ENCODE measurements at regions not wholly inside any gene's neighbourhood (a gene's known extent, or its start where the extent isn't known, plus 50 kb on each side); places are given as distances from the start of the nearest gene placed in this dataset.
"Not testable (repeated sequence)": the region's sequence is repeated elsewhere in the genome, so short reads cannot be mapped to it uniquely, and the experiment has no call there.

DNA sequence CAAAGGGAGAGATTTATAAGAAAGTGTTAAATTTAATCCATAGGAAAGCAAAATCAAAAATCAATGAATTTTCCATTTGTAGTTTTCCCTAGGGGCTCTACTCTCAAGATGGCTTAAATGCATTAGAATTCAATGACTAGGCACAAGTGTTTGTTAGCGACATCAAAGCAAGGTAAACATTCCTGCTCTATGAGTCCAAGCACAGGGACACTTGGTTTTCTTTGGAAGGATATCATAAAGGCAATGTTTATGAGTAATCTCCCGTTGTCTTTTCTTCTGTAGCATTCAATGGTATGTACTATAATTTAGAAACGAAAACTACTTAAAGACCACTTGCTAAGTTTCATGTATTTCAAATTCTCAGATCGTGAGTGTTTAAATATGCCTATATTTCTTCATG, 54.8 kb upstream of the ZNF717 start:
- DNase-seq (ENCODE audit: low spot score): not testable (repeated sequence)

DNA sequence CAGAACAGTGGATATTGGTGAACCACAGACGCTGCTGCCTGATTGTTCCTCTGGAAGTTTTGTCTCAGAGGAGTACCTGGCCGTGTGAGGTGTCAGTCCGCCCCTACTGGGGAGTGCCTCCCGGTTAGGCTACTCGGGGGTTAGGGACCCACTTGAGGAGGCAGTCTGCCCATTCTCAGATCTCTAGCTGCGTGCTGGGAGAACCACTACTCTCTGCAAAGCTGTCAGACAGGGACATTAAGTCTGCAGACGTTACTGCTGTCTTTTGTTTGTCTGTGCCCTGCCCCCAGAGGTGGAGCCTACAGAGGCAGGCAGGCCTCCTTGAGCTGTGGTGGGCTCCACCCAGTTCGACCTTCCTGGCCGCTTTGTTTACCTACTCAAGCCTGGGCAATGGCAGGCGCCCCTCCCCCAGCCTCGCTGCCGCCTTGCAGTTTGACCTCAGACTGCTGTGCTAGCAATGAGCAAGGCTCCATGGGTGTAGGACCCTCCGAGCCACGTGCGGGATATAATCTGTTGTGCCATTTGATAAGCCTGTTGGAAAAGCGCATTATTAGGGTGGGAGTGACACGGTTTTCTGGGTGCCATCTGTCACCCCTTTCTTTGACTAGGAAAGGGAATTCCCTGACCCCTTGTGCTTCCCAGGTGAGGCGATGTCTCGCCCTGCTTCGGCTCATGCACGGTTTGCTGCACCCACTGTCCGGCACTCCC, 65.1 kb upstream of the ZNF717 start:
- not testable (repeated sequence) for DNase-seq (ENCODE audit: low spot score)

DNA sequence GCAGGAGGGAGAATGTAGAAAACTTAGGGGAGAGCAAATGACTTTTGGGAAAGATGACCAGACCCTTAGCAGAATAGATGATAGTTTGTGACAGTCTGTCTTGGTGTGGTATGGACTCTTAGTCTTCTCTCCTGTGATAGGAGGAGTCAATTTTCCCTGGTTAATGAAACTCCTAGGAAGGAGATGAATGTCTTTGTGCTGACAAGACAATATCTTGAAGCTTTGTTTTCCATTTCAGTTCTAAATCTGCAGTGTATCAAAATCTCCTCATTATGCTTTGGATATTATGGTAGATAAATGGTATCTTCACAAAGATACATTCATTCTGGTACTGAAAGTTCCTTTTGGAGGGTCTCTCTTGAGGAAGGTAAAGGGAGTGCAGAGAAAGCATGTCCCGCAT, 77.8 kb upstream of the ZNF717 start:
- no peak for DNase-seq (ENCODE audit: low spot score)

DNA sequence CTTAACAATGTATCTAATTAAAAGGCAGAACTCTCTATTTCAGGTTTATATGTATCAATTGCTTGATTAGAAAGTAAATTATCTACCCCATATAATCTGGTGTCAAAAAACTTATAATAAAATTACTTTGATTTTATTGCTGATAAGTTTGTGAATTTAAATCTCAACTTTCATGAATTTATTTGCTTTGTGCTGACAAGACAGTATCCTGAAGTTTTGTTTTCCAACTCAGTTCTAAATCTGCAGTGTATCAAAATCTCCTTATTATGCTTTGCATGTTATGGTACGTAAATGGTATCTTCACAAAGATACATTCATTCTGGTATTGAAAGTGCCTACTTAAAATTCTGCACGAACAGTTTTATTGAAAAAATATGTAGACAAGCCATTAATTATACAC, 78.5 kb upstream of the ZNF717 start:
- DNase-seq (ENCODE audit: low spot score): no peak

DNA sequence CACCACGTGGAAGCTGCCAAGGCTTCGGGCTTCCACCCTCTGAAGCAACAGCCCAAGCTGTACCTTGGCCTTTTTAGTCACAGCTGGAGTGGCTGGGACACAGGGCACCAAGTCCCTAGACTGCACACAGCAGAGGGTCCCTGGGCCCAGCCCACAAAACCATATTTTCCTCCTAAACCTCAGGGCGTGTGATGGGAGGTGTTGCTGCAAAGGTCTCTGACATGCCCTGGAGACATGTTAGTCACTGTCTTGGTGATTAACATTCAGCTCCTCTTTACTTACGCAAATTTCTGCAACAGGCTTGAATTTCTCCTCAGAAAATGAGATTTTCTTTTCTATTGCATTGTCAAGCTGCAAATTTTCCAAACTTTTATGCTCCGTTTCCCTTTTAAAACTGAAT, 98.4 kb upstream of the ZNF717 start:
- not testable (repeated sequence) for DNase-seq (ENCODE audit: low spot score)

DNA sequence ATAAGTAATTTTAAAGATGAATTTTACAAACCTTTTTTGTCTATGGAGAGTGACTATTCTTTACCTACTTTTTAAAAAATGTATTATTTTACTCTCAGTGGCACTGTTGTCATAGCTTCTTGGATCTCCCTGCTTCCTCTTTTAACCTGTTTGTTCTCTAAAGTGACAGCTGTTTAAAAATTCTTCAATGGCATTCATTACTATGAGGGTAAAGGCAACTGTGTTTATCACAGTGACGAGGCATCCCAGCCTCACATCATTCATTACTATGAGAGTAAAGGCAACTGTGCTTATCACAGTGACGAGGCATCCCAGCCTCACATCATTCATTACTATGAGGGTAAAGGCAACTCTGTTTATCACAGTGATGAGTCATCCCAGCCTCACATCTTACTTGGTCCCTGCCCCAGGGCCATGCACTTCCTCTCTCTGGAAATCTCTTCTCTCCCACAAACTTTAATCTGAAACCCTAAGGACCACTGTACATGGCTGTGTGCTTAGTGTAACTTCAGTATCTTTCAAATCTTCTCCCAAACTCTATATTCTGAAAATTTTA, 101.7 kb upstream of the ZNF717 start:
- DNase-seq (ENCODE audit: low spot score): no peak

DNA sequence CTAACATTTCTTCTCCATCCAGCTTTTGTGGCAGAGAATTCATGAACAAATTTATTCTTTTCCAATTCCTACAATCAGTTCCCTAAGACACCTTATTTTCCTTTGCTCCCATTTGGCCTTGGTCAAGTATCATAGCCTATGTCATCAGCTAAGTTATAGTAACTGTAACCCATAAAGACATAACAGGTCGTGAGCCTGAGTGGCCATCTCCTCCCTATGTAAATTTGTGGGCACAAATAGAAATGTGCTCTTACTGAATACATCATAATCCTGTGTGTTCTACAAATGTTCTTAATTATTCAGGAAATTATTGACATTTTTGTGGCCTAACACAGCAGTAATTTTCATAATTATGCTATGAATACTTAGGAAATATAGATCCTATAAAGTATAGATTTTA, 108.9 kb upstream of the ZNF717 start:
- no peak for DNase-seq (ENCODE audit: low spot score)

DNA sequence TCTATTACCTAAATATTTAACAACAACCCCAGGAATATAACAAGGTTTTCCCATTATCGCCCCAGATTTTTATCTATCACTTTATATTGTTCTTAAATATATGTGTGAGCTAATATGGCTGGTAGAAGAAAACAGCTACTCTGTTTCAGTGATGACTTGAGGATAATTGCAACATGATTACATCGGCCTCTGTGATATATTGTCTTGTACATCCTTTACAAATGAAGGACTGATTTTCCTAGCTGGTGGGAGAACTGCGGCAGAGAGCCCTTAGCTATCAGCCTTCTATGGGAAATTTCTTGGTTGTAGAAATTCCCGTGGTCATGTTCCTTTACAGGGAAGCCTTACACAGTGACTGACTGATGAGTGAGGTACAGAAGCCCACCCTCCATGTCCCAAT, 110.9 kb upstream of the ZNF717 start:
- no peak for DNase-seq (ENCODE audit: low spot score)

DNA sequence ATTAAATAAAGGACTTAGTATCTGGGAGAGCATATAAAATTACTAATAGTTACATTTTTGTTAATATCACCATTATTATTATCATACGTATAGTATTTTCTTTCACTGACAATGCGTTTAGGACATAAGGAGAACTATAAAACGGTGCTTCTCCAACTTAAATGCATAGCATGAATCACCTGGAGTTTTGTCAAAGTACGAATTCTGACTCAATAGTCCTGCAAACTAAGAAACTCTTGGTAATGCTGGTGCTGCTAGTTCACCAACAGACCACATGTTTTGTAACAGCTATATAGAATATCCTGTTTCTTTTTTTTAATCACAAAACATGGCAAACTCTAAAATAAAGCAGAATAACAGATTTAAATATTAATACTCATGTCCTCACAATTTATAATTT, 116.1 kb upstream of the ZNF717 start:
- DNase-seq (ENCODE audit: low spot score): not testable (repeated sequence)

DNA sequence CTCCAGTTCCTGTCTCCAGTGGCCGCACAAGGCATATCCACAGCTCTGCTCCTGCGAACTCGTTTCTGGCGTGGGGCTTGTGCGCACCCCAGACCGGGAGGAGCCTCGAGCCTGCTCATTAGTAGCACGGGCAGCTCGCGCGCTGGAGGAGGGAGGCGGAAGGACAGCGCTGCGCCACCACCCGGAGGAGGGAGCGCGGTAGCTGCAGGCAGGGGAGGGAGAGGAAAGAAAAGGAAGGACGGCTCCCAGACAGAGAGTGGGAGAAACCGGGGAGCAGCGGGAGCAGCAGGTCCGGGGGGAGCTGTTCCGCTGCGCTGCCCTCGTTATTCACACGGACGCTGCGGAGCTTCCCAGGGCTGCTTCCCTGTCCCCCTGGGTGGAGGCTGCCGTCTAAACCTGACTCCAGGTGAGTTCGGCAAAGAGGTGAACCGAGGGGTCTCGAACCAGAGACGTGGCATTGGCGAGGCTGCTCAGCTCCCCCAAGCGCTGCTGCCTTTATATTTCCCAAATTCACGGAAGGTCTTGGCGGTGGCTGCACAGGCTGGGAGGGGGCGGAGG, 121.3 kb upstream of the ZNF717 start:
- DNase-seq (ENCODE audit: low spot score): no peak

DNA sequence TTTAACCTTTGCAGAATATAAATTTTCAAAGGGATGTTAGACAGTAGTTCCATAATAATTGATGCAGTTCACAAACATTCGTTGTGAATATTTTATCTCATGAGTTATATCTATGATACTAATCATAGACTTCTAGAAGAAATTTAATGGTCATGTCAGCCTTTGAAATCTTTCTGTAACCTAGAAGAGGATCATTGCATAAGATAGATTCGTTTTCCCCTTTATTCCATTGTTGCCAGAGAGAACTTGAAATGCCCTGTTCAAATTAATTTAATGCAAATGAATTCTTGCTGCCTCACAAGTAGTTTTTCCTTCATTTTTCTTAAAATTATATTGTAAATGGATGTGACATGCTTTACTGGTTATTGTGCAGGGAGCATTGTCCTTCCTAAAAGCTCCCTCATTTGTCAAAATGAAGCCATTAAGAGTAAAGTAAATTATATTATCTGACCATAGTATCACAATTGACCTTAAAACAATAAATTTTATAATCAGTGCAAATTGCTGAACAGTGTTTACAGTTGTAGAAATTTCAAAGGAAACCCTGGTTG, 128.5 kb upstream of the ZNF717 start:
- no peak for DNase-seq (ENCODE audit: low spot score)

DNA sequence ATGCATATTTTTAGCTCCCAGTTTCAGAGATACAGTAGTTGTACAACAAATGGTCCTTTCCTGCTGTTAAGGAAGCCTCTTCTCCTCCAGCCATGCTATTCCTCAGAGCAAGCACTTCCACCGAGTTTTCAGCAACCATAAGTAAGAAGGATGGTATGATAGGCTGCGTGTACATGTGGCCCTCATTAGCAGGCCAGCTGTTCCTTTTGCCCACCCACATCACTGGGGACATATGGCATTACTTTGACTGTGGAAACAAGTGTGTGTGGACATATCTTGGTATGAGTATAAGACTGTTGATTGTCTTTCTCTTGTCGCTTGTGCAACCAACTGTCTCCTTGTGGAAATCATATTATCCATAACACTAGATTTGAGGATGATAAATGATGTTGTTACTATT, 129.4 kb upstream of the ZNF717 start:
- not testable (repeated sequence) for DNase-seq (ENCODE audit: low spot score)

DNA sequence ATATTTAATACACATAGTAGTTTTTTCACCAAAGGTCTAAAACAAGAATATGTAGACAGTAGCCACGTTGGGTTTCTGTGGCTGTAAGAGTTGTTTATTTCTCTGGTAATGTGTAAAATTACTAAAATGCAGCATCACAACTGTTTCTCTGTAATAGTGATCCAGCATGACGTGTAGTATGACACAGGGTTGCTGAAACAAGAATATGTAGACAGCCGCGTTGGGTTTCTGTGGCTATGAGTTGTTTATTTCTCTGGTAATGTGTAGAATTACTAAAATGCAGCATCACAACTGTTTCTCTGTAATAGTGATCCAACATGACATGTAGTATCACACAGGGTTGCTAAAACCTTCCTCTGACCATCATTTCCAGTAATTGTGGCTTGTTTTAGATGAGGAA, 153.6 kb upstream of the ZNF717 start:
- DNase-seq (ENCODE audit: low spot score): no peak

DNA sequence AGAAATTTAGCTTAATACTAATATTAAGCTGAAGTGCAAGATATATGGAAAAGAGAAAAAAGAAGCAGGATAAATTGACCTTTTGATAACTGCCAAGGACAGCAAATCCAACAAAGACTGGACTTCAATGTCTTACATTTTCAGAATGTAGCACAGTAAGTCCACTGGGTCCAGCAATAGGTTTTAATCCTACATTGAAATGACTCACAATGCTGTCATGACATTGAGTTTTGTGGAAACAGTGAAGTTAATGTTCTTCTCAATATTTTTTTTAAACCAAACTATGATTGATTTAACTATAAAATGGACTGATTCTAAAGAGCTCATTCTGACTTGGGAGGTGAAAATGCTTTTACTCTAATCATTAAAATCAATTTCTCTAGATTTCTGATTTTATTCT, 166.6 kb upstream of the ZNF717 start:
- DNase-seq (ENCODE audit: low spot score): no peak

DNA sequence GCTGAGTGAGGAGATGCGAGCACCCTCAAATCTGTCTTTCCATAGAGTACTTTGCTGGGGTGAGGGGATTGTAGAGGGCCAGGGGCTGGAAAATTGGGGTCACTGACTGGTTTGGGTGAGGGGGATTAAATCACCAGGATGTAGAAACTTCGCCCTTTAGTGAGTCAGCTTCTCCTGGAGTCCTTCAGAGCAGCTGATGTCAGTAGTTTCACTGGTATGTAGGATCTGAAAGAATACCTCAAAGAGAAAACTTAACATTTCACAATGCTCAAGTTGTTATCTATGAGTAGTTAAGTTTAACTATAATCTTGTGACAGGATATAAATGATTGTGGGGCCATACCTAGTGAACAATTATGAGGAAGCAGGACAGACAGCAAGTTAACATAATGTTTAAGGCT, 174.7 kb upstream of the ZNF717 start:
- DNase-seq (ENCODE audit: low spot score): not testable (repeated sequence)

DNA sequence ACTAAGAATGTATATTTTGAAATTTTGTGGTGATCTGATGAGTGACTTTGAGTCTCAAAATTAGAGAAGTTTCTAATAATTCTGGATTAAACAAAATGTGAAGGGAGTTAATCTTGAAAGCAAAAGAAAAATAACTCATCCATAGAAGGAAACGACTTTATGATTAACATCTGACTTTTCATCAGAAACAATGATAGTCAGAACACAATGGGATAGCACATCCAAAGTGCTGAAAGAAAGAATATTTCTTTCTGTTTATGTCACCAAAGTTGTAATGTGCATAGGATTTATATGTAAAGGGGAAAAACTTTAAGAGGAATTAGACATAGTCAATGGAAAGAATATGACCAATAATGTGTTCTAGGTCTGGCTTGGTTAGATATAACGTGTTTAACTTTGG, 176.7 kb upstream of the ZNF717 start:
- DNase-seq (ENCODE audit: low spot score): peak; percentile 9

DNA sequence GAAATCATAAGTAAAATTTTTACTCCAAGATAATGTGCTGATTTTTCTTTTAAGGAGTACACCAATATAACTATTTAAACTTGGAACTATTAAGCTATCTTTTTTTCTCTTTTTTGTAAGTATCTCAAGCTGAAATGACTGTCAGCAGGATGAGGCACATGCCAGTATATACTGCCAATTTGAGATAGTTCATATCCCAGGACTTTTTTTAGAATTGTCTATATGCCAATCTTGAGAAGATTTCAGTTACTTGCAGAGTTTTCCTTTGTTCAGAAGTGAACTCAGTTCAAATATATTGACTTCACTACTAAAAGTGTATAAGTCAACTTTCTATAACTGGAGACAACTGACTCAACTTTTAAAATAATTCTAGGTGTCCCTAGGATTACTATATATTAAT, 181.7 kb upstream of the ZNF717 start:
- no peak for DNase-seq (ENCODE audit: low spot score)

DNA sequence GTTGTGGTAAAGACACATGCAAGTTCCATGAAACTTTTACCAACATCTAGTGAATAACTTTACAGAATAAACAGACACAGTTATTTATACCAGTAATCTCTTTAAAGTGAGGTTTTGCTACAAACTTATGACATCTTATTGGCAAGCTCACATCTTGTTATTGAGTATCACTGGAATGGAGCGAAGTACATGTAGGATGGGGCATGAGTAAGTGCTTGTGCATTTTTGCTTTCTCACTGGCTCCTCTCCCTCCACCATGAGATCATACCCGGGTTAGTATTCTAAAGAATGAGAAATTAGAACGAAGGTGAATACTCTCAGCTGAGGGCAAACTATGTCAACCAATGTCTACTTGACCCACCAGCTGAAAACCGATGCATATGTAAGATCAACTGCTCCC, 193.3 kb upstream of the ZNF717 start:
- DNase-seq (ENCODE audit: low spot score): no peak

DNA sequence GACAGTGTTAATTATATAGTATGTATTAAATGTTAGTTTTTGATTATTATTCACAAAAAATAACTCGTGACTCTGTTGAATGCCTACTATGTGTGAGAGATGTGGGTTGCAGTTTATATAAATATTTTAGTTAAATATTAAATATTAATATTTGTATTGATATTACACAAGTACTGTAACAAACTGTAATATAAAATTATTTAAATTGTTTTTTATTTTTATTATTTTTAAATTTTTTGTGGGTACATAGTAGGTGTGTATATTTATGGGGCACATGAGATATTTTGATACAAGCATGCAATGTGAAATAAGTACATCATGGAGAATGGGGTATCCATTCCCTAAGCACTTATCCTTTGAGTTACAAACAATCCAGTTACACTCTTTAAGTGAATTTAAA, 196.1 kb upstream of the ZNF717 start:
- DNase-seq (ENCODE audit: low spot score): no peak

DNA sequence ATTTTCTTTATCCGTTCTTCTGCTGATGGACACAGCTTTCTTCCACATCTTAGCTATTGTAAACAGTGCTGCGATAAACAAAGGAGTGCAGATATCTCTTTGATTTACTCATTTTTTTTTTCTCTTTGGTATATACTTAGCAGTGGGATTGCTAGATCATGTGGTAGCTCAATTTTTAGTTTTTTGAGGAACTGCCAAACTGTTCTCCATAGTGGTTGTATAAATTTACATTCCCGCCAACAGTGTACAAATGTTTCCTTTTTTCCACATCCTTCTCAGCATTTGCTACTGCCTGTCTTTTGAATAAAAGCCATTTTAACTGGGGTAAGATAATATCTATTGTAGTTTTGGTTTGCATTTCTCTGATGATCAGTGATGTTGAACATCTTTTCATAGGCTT, 196.8 kb upstream of the ZNF717 start:
- DNase-seq (ENCODE audit: low spot score): no peak

DNA sequence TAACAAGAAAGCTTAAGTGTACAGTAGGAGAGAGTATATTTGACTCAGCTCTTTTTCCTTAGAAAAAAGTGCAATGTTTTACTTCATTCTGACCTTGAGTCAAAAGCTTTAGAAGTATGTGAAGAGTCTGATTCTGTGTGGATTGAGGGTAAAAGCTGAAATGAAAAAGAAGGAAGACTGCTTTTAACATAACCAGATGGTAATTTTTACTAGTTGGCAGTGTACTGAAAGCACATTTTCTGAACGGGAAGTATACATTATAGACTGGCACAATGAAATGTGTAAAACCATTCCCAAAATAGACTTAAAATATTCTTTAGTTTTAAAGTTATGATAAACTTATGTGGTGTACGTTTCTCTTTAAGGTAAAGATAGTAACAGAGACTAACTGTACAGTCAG, 197.8 kb upstream of the ZNF717 start:
- DNase-seq (ENCODE audit: low spot score): no peak

DNA sequence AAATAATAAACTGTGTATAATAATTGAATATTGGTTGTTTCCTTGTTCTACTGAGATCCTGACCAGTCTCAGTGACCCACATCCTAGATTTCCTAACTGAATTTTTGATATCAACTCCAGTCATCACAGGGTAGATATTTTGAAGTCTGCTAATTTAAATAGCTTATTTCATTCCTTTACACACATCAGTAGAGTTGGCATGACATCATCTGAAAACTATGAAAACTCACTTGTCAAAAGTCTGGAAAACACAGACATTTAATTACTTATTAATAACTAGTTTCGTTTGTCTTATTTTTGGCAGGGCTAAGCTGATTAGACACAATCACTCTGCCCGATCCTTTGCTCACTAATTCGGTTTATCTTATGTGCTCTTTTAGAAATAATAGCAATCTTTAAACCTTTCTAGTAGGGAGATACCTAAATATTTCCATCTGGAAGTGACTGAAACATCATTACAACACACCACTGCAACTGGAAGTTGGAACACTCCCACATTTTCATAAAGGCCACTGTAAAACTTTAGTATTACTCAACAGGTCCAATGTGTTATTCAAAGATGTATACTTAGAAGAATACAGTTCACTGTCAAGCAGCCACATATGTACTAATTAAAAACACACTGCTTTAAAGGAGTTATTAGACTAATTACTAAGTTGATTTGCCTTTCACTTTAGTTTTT, 198.4 kb upstream of the ZNF717 start:
- DNase-seq (ENCODE audit: low spot score): no peak

DNA sequence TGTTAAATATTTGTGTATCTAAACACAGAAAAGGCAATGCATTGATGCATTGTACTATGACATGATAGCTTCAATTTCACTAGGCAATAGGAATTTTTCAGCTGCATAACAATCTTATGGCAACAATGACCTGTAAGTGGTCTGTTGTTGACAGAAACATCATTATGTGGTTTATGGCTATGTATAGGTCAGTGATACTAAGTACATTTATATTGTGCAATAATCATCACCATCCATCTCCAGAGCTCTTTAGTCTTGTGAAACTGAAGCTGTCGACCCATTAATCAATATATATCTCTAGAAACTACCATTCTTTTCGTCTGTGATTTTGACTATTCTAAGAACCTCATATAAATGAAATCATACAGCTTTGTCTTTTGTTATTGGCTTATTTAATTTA, 200.1 kb upstream of the ZNF717 start:
- peak; percentile 7 for DNase-seq (ENCODE audit: low spot score)
